ENCODE measurements at regions not wholly inside any gene's neighbourhood (a gene's known extent, or its start where the extent isn't known, plus 50 kb on each side); places are given as distances from the start of the nearest gene placed in this dataset.

- Histone ChIP-seq H3K27ac (ENCODE audit: low read depth in 1 of 2, low read length in 2 of 2) (no peak overlapping the region), H3K9me3 (ENCODE audit: control insufficient read depth in 4 of 4, low read length in 3 of 4) (no peaks in the 10 kb centered on the region), H3K4me1 (ENCODE audit: control insufficient read depth in 4 of 4, insufficient read depth in 4 of 4, low read length in 3 of 4) (no peaks in the 10 kb centered on the region), H3K4me3 (ENCODE audit: low read depth in 1 of 3, low read length in 3 of 3) (no peak overlapping the region), H3K9ac (ENCODE audit: low read depth in 1 of 2, low read length in 2 of 2) (no peak overlapping the region), H3K27me3 (ENCODE audit: control insufficient read depth in 4 of 4, insufficient read depth in 4 of 4, low read length in 3 of 4) (no peaks in the 10 kb centered on the region), H3K36me3 (ENCODE audit: control insufficient read depth in 4 of 4, insufficient read depth in 3 of 4, low read depth in 1 of 4, low read length in 3 of 4) (no peaks in the 10 kb centered on the region)
- TF ChIP-seq REST (IDR thresholded peaks at IDR 0.05) (no peak), TAF1 (conservative IDR thresholded peaks at IDR 0.05) (no peak), ZBTB33 (IDR thresholded peaks at IDR 0.05) (no peak), FOXA2 (IDR thresholded peaks at IDR 0.05) (no peak), YY1 (IDR thresholded peaks at IDR 0.05) (no peak), CTCF (IDR thresholded peaks at IDR 0.05; ENCODE audit: low read depth, low read length, missing input control) (no peak), HNF4A (conservative IDR thresholded peaks at IDR 0.05) (no peak), NR2F2 (IDR thresholded peaks at IDR 0.05) (no peak), SP1 (IDR thresholded peaks at IDR 0.05) (no peak), EGR1 (IDR thresholded peaks at IDR 0.05; ENCODE audit: low read depth in 2 of 2) (no peak)
- no peak for DNase-seq (ENCODE audit: low spot score)
- 77% methylated on average over 6 of the region's 6 CpGs for WGBS
Observed at GRCh38 chr7:32177232-32177631, 107.0 kb upstream of the PDE1C start.

GRCh38 chr7:32175099-32175498 lies 104.9 kb upstream of the PDE1C start:
- Histone ChIP-seq H3K9me3 (ENCODE audit: control insufficient read depth in 4 of 4, low read length in 3 of 4) (no peaks in the 10 kb centered on the region), H3K9ac (ENCODE audit: low read depth in 1 of 2, low read length in 2 of 2) (no peak overlapping the region), H3K27ac (ENCODE audit: low read depth in 1 of 2, low read length in 2 of 2) (no peak overlapping the region), H3K4me3 (ENCODE audit: low read depth in 1 of 3, low read length in 3 of 3) (no peak overlapping the region), H3K4me1 (ENCODE audit: control insufficient read depth in 4 of 4, insufficient read depth in 4 of 4, low read length in 3 of 4) (no peaks in the 10 kb centered on the region), H3K36me3 (ENCODE audit: control insufficient read depth in 4 of 4, insufficient read depth in 3 of 4, low read depth in 1 of 4, low read length in 3 of 4) (no peaks in the 10 kb centered on the region), H3K27me3 (ENCODE audit: control insufficient read depth in 4 of 4, insufficient read depth in 4 of 4, low read length in 3 of 4) (no peaks in the 10 kb centered on the region)
- no peak for TF ChIP-seq HNF4G (IDR thresholded peaks at IDR 0.05)
- no peak for TF ChIP-seq NR2F2 (IDR thresholded peaks at IDR 0.05)
- no peak for TF ChIP-seq ZBTB33 (IDR thresholded peaks at IDR 0.05)
- TF ChIP-seq YY1 (IDR thresholded peaks at IDR 0.05): no peak
- no peak for TF ChIP-seq CTCF (IDR thresholded peaks at IDR 0.05; ENCODE audit: low read depth, low read length, missing input control)
- no peak for TF ChIP-seq REST (IDR thresholded peaks at IDR 0.05)
- no peak for TF ChIP-seq FOXA2 (IDR thresholded peaks at IDR 0.05)
- TF ChIP-seq JUND (IDR thresholded peaks at IDR 0.05): no peak
- no peak for TF ChIP-seq EGR1 (IDR thresholded peaks at IDR 0.05; ENCODE audit: low read depth in 2 of 2)
- DNase-seq (ENCODE audit: low spot score): no peak
- WGBS: 82% methylated on average over 2 of the region's 2 CpGs
